ENCODE measurements at regions not wholly inside any gene's neighbourhood (a gene's known extent, or its start where the extent isn't known, plus 50 kb on each side); places are given as distances from the start of the nearest gene placed in this dataset.

GRCh38 chr6:4563156-4563555 is 213.0 kb upstream of the CDYL start:
- no peak overlapping the region for H3K27ac ChIP-seq (ENCODE audit: low read depth, low read length, poor library complexity, severe bottlenecking)
- no peak overlapping the region for H3K4me2 ChIP-seq (ENCODE audit: low read length)
- H3K9ac ChIP-seq (ENCODE audit: low read length), result no peak overlapping the region
- H2AFZ ChIP-seq (ENCODE audit: low read length), result no peak overlapping the region
- H3K9me3 ChIP-seq (ENCODE audit: low read length), result no peaks in the 10 kb centered on the region
- TF ChIP-seq CTCF (IDR thresholded peaks at IDR 0.05; ENCODE audit: low read length) (no peak), EZH2 (IDR thresholded peaks at IDR 0.05; ENCODE audit: borderline replicate concordance, low read length) (no peak)
- H3K36me3 ChIP-seq (ENCODE audit: insufficient read depth, low read length), result no peaks in the 10 kb centered on the region
- no peaks in the 10 kb centered on the region for H3K79me2 ChIP-seq (ENCODE audit: insufficient read depth, low read length)
- no peak overlapping the region for H3K4me3 ChIP-seq (ENCODE audit: low read depth, low read length, poor library complexity, severe bottlenecking)
- no peaks in the 10 kb centered on the region for H3F3A ChIP-seq (ENCODE audit: insufficient read depth, low read length)
- H3K27me3 ChIP-seq (ENCODE audit: insufficient read depth, low read length), result no peaks in the 10 kb centered on the region
- no peaks in the 10 kb centered on the region for H3K4me1 ChIP-seq (ENCODE audit: insufficient read depth, low read length, severe bottlenecking)
- H4K20me1 ChIP-seq (ENCODE audit: insufficient read depth, low read length), result no peaks in the 10 kb centered on the region
- no peaks in the 10 kb centered on the region for H3K9me2 ChIP-seq (ENCODE audit: low read depth, low read length)

GRCh38 chr6:4561773-4562400 is 214.3 kb upstream of the CDYL start:
- Histone ChIP-seq H2AFZ (ENCODE audit: low read length) (no peak overlapping the region), H3K79me2 (ENCODE audit: insufficient read depth, low read length) (no peaks in the 10 kb centered on the region), H3K9ac (ENCODE audit: low read length) (no peak overlapping the region), H3K36me3 (ENCODE audit: insufficient read depth, low read length) (no peaks in the 10 kb centered on the region), H3K27me3 (ENCODE audit: insufficient read depth, low read length) (no peaks in the 10 kb centered on the region), H3K27ac (ENCODE audit: low read depth, low read length, poor library complexity, severe bottlenecking) (no peak overlapping the region), H3K9me3 (ENCODE audit: low read length) (no peaks in the 10 kb centered on the region), H3K4me2 (ENCODE audit: low read length) (no peak overlapping the region), H3K9me2 (ENCODE audit: low read depth, low read length) (no peaks in the 10 kb centered on the region), H4K20me1 (ENCODE audit: insufficient read depth, low read length) (no peaks in the 10 kb centered on the region), H3K4me1 (ENCODE audit: insufficient read depth, low read length, severe bottlenecking) (no peaks in the 10 kb centered on the region), H3F3A (ENCODE audit: insufficient read depth, low read length) (no peaks in the 10 kb centered on the region), H3K4me3 (ENCODE audit: low read depth, low read length, poor library complexity, severe bottlenecking) (no peak overlapping the region)
- TF ChIP-seq EZH2 (IDR thresholded peaks at IDR 0.05; ENCODE audit: borderline replicate concordance, low read length), result no peak
- TF ChIP-seq CTCF (IDR thresholded peaks at IDR 0.05; ENCODE audit: low read length), result no peak

- TF ChIP-seq CTCF (IDR thresholded peaks at IDR 0.05; ENCODE audit: low read length) (no peak), EZH2 (IDR thresholded peaks at IDR 0.05; ENCODE audit: borderline replicate concordance, low read length) (no peak)
- Histone ChIP-seq H4K20me1 (ENCODE audit: insufficient read depth, low read length) (no peaks in the 10 kb centered on the region), H3F3A (ENCODE audit: insufficient read depth, low read length) (no peaks in the 10 kb centered on the region), H2AFZ (ENCODE audit: low read length) (no peak overlapping the region), H3K9me3 (ENCODE audit: low read length) (no peaks in the 10 kb centered on the region), H3K36me3 (ENCODE audit: insufficient read depth, low read length) (no peaks in the 10 kb centered on the region), H3K4me1 (ENCODE audit: insufficient read depth, low read length, severe bottlenecking) (no peaks in the 10 kb centered on the region), H3K9ac (ENCODE audit: low read length) (no peak overlapping the region), H3K27me3 (ENCODE audit: insufficient read depth, low read length) (no peaks in the 10 kb centered on the region), H3K9me2 (ENCODE audit: low read depth, low read length) (no peaks in the 10 kb centered on the region), H3K79me2 (ENCODE audit: insufficient read depth, low read length) (no peaks in the 10 kb centered on the region), H3K4me3 (ENCODE audit: low read depth, low read length, poor library complexity, severe bottlenecking) (no peak overlapping the region), H3K27ac (ENCODE audit: low read depth, low read length, poor library complexity, severe bottlenecking) (no peak overlapping the region), H3K4me2 (ENCODE audit: low read length) (no peak overlapping the region)
Observed at GRCh38 chr6:4561078-4561435, 215.1 kb upstream of the CDYL start.

Measured in OCI-LY1 (cell line).